CD4-positive, alpha-beta T cell (primary cell): ENCODE measurements at regions not wholly inside any gene's neighbourhood (a gene's known extent, or its start where the extent isn't known, plus 50 kb on each side); places are given as distances from the start of the nearest gene placed in this dataset.

Source experiments
- ATAC-seq: fragments of 200-7000 bp; cut with Tn5 transposase; one replicate; pipeline ENCODE4 v1.10.0; 2022; ENCODE audit warnings: mild to moderate bottlenecking; ENCODE audit not compliant: poor library complexity
- CTCF ChIA-PET: fragments of 350-600 bp; sonication (Branson Sonifier 250); formaldehyde crosslinking; loops from one replicate; lab custom pipeline; 2021; ENCODE audit warnings: antibody characterized with exemption, inconsistent platforms; lab: Charles Lee
- POLR2A ChIA-PET: fragments of 350-600 bp; sonication (Branson Sonifier 250); formaldehyde crosslinking; loops from one replicate; lab custom pipeline; 2021; ENCODE audit warnings: antibody characterized with exemption, inconsistent platforms; lab: Charles Lee
- DNase-seq, 14 experiments: peaks; one replicate each; pipeline ENCODE4 v3.0.0-alpha.2; 2013 to 2020; ENCODE audit warnings: mixed read lengths in 2 of 14
- H3K27ac ChIP-seq, 2 donors: one replicate each; pipeline versions ENCODE4 v1.5.1 to v1.7.0; 2013; ENCODE audit warnings: low read length in 2 of 2, low read depth in 1 of 2, mild to moderate bottlenecking in 1 of 2
- H3K27me3 ChIP-seq, 2 experiments: 1 replicate in 1 of 2; 2 replicates in 1 of 2; pipeline versions ENCODE4 v1.6.1 to v1.7.0; 2013; ENCODE audit warnings: low read length in 2 of 2, control low read depth in 1 of 2, mild to moderate bottlenecking in 1 of 2, moderate library complexity in 1 of 2; ENCODE audit not compliant: insufficient read depth in 2 of 2, control insufficient read depth in 1 of 2
- H3K36me3 ChIP-seq: one replicate; pipeline ENCODE4 v1.6.1; 2013; ENCODE audit warnings: low read length, control low read depth; ENCODE audit not compliant: insufficient read depth
- H3K4me1 ChIP-seq: one replicate; pipeline ENCODE4 v1.6.1; 2013; ENCODE audit warnings: low read length, control low read depth; ENCODE audit not compliant: insufficient read depth
- H3K4me3 ChIP-seq: one replicate; pipeline ENCODE4 v1.5.1; 2013; ENCODE audit warnings: mild to moderate bottlenecking, low read length, moderate library complexity
- H3K9me3 ChIP-seq, 2 experiments: 1 replicate in 1 of 2; 2 replicates in 1 of 2; pipeline versions ENCODE4 v1.6.1 to v1.7.0; 2013; ENCODE audit warnings: low read length in 2 of 2, mild to moderate bottlenecking in 2 of 2, control low read depth in 1 of 2, moderate library complexity in 1 of 2; ENCODE audit not compliant: control insufficient read depth in 1 of 2, insufficient read depth in 1 of 2
- H3K27ac Mint-ChIP-seq: one replicate; pipeline ENCODE4 v1.8.0; 2020; ENCODE audit warnings: mixed read lengths
- H3K27me3 Mint-ChIP-seq: one replicate; pipeline ENCODE4 v1.8.0; 2021; ENCODE audit warnings: mixed read lengths
- H3K36me3 Mint-ChIP-seq: one replicate; pipeline ENCODE4 v1.8.0; 2021; ENCODE audit warnings: low read depth, mixed read lengths
- H3K4me1 Mint-ChIP-seq: one replicate; pipeline ENCODE4 v1.8.0; 2021; ENCODE audit warnings: low read depth, mixed read lengths
- H3K4me3 Mint-ChIP-seq: one replicate; pipeline ENCODE4 v1.8.0; 2020; ENCODE audit warnings: mild to moderate bottlenecking, mixed read lengths
- H3K9me3 Mint-ChIP-seq: one replicate; pipeline ENCODE4 v1.8.0; 2020; ENCODE audit warnings: mixed read lengths
- intact Hi-C, 2 experiments: fragments of 100-400 bp; cut with DNase I in 1 of 2; cut with micrococcal nuclease in 1 of 2; formaldehyde crosslinking; loops; one replicate each; pipeline versions ENCODE4 v1.15.1 to v1.9.0; 2023 to 2025; cut with DNase I, micrococcal nuclease
- TF ChIP-seq, protein P1 (sequence below): fragments of 200-600 bp; IDR thresholded peaks from one replicate; pipeline ENCODE4 v1.8.0; 2022; ENCODE audit warnings: antibody characterized with exemption, mild to moderate bottlenecking

DNA sequence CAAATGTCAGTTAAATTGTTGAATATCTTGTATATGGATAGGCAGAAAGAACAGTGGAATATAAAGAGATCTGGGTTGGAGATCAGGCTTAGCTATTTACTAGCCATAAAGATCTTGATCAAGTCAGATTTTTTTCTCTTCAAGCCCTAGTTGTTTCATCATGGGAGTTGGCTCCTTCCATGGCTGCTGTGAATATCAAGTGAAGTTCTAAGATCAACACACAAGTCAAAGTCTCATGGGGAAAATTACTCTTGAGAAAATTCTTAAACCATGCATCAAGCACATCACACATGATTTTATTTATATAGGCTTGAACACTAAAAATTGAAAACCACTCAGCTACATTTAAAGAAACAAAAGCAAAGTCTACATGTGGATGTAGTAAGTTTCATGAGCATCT lies 79.8 kb downstream of the C1D start:
- no peak overlapping the region for H3K4me3 Mint-ChIP-seq
- Histone ChIP-seq H3K27ac (no peak overlapping the region), H3K9me3 (no peaks in the 10 kb centered on the region), H3K27me3 (peaks cover 0 to 9% of the 10 kb centered on the region in 2 experiments), H3K4me1 (no peaks in the 10 kb centered on the region), H3K36me3 (no peaks in the 10 kb centered on the region), H3K4me3 (no peak overlapping the region)
- intact Hi-C loops: no loop called here
- H3K36me3 Mint-ChIP-seq: no peaks in the 10 kb centered on the region
- ChIA-PET CTCF (no interaction called here), POLR2A (no interaction called here)
- no peak for ATAC-seq
- no peak overlapping the region for H3K27ac Mint-ChIP-seq
- H3K27me3 Mint-ChIP-seq: peaks cover 26% of the 10 kb centered on the region
- H3K4me1 Mint-ChIP-seq: no peaks in the 10 kb centered on the region
- no peak for DNase-seq
- no peaks in the 10 kb centered on the region for H3K9me3 Mint-ChIP-seq
- TF ChIP-seq, protein P1, sequence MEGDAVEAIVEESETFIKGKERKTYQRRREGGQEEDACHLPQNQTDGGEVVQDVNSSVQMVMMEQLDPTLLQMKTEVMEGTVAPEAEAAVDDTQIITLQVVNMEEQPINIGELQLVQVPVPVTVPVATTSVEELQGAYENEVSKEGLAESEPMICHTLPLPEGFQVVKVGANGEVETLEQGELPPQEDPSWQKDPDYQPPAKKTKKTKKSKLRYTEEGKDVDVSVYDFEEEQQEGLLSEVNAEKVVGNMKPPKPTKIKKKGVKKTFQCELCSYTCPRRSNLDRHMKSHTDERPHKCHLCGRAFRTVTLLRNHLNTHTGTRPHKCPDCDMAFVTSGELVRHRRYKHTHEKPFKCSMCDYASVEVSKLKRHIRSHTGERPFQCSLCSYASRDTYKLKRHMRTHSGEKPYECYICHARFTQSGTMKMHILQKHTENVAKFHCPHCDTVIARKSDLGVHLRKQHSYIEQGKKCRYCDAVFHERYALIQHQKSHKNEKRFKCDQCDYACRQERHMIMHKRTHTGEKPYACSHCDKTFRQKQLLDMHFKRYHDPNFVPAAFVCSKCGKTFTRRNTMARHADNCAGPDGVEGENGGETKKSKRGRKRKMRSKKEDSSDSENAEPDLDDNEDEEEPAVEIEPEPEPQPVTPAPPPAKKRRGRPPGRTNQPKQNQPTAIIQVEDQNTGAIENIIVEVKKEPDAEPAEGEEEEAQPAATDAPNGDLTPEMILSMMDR: no peak

GRCh38 chr2:67984600-67984999 lies 78.2 kb downstream of the C1D start:
- CTCF ChIA-PET: no interaction called here

GRCh38 chr2:67985586-67985985 lies 77.2 kb downstream of the C1D start:
- Mint-ChIP-seq H3K4me1 (no peaks in the 10 kb centered on the region), H3K9me3 (no peaks in the 10 kb centered on the region)

More at GRCh38 chr2:67984600-67984999, 78.2 kb downstream of the C1D start:
- Mint-ChIP-seq H3K36me3 (no peaks in the 10 kb centered on the region), H3K4me1 (no peaks in the 10 kb centered on the region), H3K9me3 (no peaks in the 10 kb centered on the region), H3K27ac (no peak overlapping the region), H3K4me3 (no peak overlapping the region), H3K27me3 (peaks cover 26% of the 10 kb centered on the region)
- peaks cover 0 to 7% of the 10 kb centered on the region in 2 experiments for H3K27me3 ChIP-seq
- no peak overlapping the region for H3K27ac ChIP-seq
- TF ChIP-seq, protein P1: no peak
- H3K4me3 ChIP-seq: no peak overlapping the region
- POLR2A ChIA-PET: no interaction called here
- ATAC-seq (no peak), DNase-seq (no peak)
- H3K4me1 ChIP-seq: no peaks in the 10 kb centered on the region
- intact Hi-C loops: no loop called here
- H3K9me3 ChIP-seq: no peaks in the 10 kb centered on the region
- no peaks in the 10 kb centered on the region for H3K36me3 ChIP-seq

More at GRCh38 chr2:67985586-67985985, 77.2 kb downstream of the C1D start:
- no peak overlapping the region for H3K4me3 Mint-ChIP-seq
- CTCF ChIA-PET: no interaction called here
- H3K27me3 Mint-ChIP-seq: peaks cover 26% of the 10 kb centered on the region
- ATAC-seq (no peak), DNase-seq (no peak)
- H3K27ac Mint-ChIP-seq: no peak overlapping the region
- Histone ChIP-seq H3K9me3 (no peaks in the 10 kb centered on the region), H3K4me1 (no peaks in the 10 kb centered on the region), H3K27me3 (peaks cover 0 to 7% of the 10 kb centered on the region in 2 experiments), H3K27ac (no peak overlapping the region), H3K36me3 (no peaks in the 10 kb centered on the region), H3K4me3 (no peak overlapping the region)
- TF ChIP-seq, protein P1: no peak
- H3K36me3 Mint-ChIP-seq: no peaks in the 10 kb centered on the region
- intact Hi-C loops: no loop called here
- POLR2A ChIA-PET: no interaction called here
